Ramos (cell line): ENCODE measurements at regions not wholly inside any gene's neighbourhood (a gene's known extent, or its start where the extent isn't known, plus 50 kb on each side); places are given as distances from the start of the nearest gene placed in this dataset.

Experiments
- in situ Hi-C: fragments of 300-500 bp; cut with MboI; formaldehyde crosslinking; loops from one replicate; pipeline ENCODE4 v1.14.3; 2022; ENCODE audit warnings: low sequenced_read_pairs; ENCODE audit not compliant: unreplicated experiment

GRCh38 chr17:79362772-79363305, 248.0 kb downstream of the RBFOX3 start:
- in situ Hi-C loops = no loop called here

GRCh38 chr17:79361873-79362771, 248.7 kb downstream of the RBFOX3 start:
- in situ Hi-C loops = no loop called here

GRCh38 chr17:79361221-79361734, 249.6 kb downstream of the RBFOX3 start:
- in situ Hi-C loops = no loop called here

- in situ Hi-C loops = no loop called here
Measured at GRCh38 chr17:79360196-79360595, 250.7 kb downstream of the RBFOX3 start.

- in situ Hi-C loops = no loop called here
Measured at GRCh38 chr17:79356839-79357447, 253.9 kb downstream of the RBFOX3 start.

- in situ Hi-C loops = no loop called here
Measured at GRCh38 chr17:79355165-79355564, 255.7 kb downstream of the RBFOX3 start.

- in situ Hi-C loops = no loop called here
Measured at GRCh38 chr17:79354173-79354820, 256.6 kb downstream of the RBFOX3 start.

GRCh38 chr17:79353548-79353947, 257.3 kb downstream of the RBFOX3 start:
- in situ Hi-C loops = no loop called here

- in situ Hi-C loops = no loop called here
Measured at GRCh38 chr17:79353016-79353415, 257.8 kb downstream of the RBFOX3 start.

- in situ Hi-C loops = no loop called here
Measured at GRCh38 chr17:79350533-79350932, 260.3 kb downstream of the RBFOX3 start.

- in situ Hi-C loops = no loop called here
Measured at GRCh38 chr17:79349506-79350400, 261.1 kb downstream of the RBFOX3 start.

GRCh38 chr17:79342376-79342775, 267.8 kb downstream of the ENGASE start:
- in situ Hi-C loops = no loop called here

- in situ Hi-C loops = no loop called here
Measured at GRCh38 chr17:79341816-79342215, 267.2 kb downstream of the ENGASE start.

- in situ Hi-C loops = no loop called here
Measured at GRCh38 chr17:79341222-79341780, 266.7 kb downstream of the ENGASE start.

GRCh38 chr17:79340333-79341221, 266.0 kb downstream of the ENGASE start:
- in situ Hi-C loops = no loop called here

GRCh38 chr17:79339321-79339720, 264.7 kb downstream of the ENGASE start:
- in situ Hi-C loops = no loop called here

- in situ Hi-C loops = no loop called here
Measured at GRCh38 chr17:79338604-79339003, 264.0 kb downstream of the ENGASE start.

GRCh38 chr17:79338152-79338551, 263.5 kb downstream of the ENGASE start:
- in situ Hi-C loops = no loop called here
